IMR-90 (cell line): ENCODE measurements at regions not wholly inside any gene's neighbourhood (a gene's known extent, or its start where the extent isn't known, plus 50 kb on each side); places are given as distances from the start of the nearest gene placed in this dataset.

Source experiments
- ATAC-seq: fragments of 200-7000 bp; cut with Tn5 transposase; 2 replicates; pipeline ENCODE4 v1.9.1; 2020; ENCODE audit warnings: low read depth, mild to moderate bottlenecking, moderate library complexity
- BruUV-seq: library from RNA; stranded (reverse); fragments of 400-500 nt; replicated peaks from 2 replicates; lab custom pipeline; 2021; lab: Mats Ljungman, UMichigan
- CTCF ChIA-PET: fragments of 300-600 bp; formaldehyde crosslinking; extraction: SDS; loops from one replicate; lab custom pipeline; 2021; ENCODE audit warnings: antibody characterized with exemption; lab: Yijun Ruan, JAX
- POLR2A ChIA-PET: fragments of 300-600 bp; sonication (Branson Sonifier 250); formaldehyde crosslinking; loops from one replicate; lab custom pipeline; 2022; ENCODE audit warnings: antibody characterized with exemption; ENCODE audit not compliant: unreplicated experiment; lab: Charles Lee
- DNase-seq: peaks from one replicate; pipeline ENCODE4 v3.0.0; 2013
- H2AFZ ChIP-seq: replicated peaks from 2 replicates; pipeline ENCODE3; 2013; ENCODE audit warnings: low read length, mild to moderate bottlenecking; ENCODE audit not compliant: poor library complexity
- H2AK5ac ChIP-seq: 2 replicates; pipeline ENCODE4 v1.6.1; 2013; ENCODE audit warnings: low read depth, low read length, inconsistent platforms
- H2AK9ac ChIP-seq: replicated peaks from 2 replicates; pipeline ENCODE3; 2013; ENCODE audit warnings: mild to moderate bottlenecking, low read depth, low read length, moderate library complexity; ENCODE audit not compliant: poor library complexity
- H2BK120ac ChIP-seq: 2 replicates; pipeline ENCODE4 v1.6.1; 2013; ENCODE audit warnings: low read depth, low read length, inconsistent platforms
- H2BK15ac ChIP-seq: 3 replicates; pipeline ENCODE4 v1.6.1; 2013; ENCODE audit warnings: low read depth, low read length, inconsistent platforms
- H2BK20ac ChIP-seq: 2 replicates; pipeline ENCODE4 v1.6.1; 2013; ENCODE audit warnings: low read depth, mild to moderate bottlenecking, inconsistent platforms, low read length, moderate library complexity
- H2BK5ac ChIP-seq: 2 replicates; pipeline ENCODE4 v1.6.1; 2013; ENCODE audit warnings: mild to moderate bottlenecking, low read depth, low read length, inconsistent platforms; ENCODE audit not compliant: poor library complexity, severe bottlenecking
- H3K14ac ChIP-seq: replicated peaks from 2 replicates; pipeline ENCODE4 v1.6.1; 2013; ENCODE audit warnings: low read depth, low read length, inconsistent platforms
- H3K18ac ChIP-seq: 2 replicates; pipeline ENCODE4 v1.6.1; 2013; ENCODE audit warnings: low read depth, low read length, control low read depth
- H3K23ac ChIP-seq: 2 replicates; pipeline ENCODE4 v1.6.1; 2013; ENCODE audit warnings: low read depth, low read length, inconsistent platforms
- H3K27ac ChIP-seq: 2 replicates; pipeline ENCODE4 v1.5.1; 2013; ENCODE audit warnings: mild to moderate bottlenecking, control low read depth, low read length; ENCODE audit not compliant: insufficient read depth
- H3K27me3 ChIP-seq: 2 replicates; pipeline ENCODE4 v1.6.1; 2013; ENCODE audit warnings: low read length; ENCODE audit not compliant: control insufficient read depth, insufficient read depth
- H3K36me3 ChIP-seq: 2 replicates; pipeline ENCODE4 v1.6.1; 2013; ENCODE audit warnings: low read length, mixed read lengths; ENCODE audit not compliant: control insufficient read depth, insufficient read depth
- H3K4ac ChIP-seq: 2 replicates; pipeline ENCODE4 v1.6.1; 2013; ENCODE audit warnings: low read depth, low read length, inconsistent platforms
- H3K4me1 ChIP-seq: 2 replicates; pipeline ENCODE4 v1.6.1; 2013; ENCODE audit warnings: low read length, mixed read lengths; ENCODE audit not compliant: control insufficient read depth, insufficient read depth
- H3K4me2 ChIP-seq: 2 replicates; pipeline ENCODE4 v1.6.1; 2013; ENCODE audit warnings: low read depth, mild to moderate bottlenecking, control low read depth, low read length, moderate library complexity
- H3K4me3 ChIP-seq: 2 replicates; pipeline ENCODE4 v1.5.1; 2013; ENCODE audit warnings: low read depth, mild to moderate bottlenecking, control low read depth, low read length, moderate library complexity; ENCODE audit not compliant: insufficient read depth
- H3K56ac ChIP-seq: 2 replicates; pipeline ENCODE4 v1.6.1; 2013; ENCODE audit warnings: low read length, inconsistent platforms; ENCODE audit not compliant: insufficient read depth; ENCODE audit errors: extremely low read depth
- H3K79me1 ChIP-seq, 2 experiments: 2 replicates each; pipeline ENCODE4 v1.6.1; 2013; ENCODE audit warnings: low read length in 2 of 2, inconsistent platforms in 1 of 2, low read depth in 1 of 2
- H3K9ac ChIP-seq: 2 replicates; pipeline ENCODE4 v1.6.1; 2013; ENCODE audit warnings: low read depth, low read length, control low read depth
- H3K9me1 ChIP-seq: 2 replicates; pipeline ENCODE4 v1.6.1; 2013; ENCODE audit warnings: low read length, inconsistent platforms; ENCODE audit not compliant: insufficient read depth
- H3K9me3 ChIP-seq: 2 replicates; pipeline ENCODE4 v1.6.1; 2013; ENCODE audit warnings: low read length; ENCODE audit not compliant: control insufficient read depth, insufficient read depth
- H4K20me1 ChIP-seq: 2 replicates; pipeline ENCODE4 v1.6.1; 2013; ENCODE audit warnings: low read length, inconsistent platforms; ENCODE audit not compliant: insufficient read depth
- H4K5ac ChIP-seq: 2 replicates; pipeline ENCODE4 v1.6.1; 2013; ENCODE audit warnings: mild to moderate bottlenecking, low read depth, low read length, control low read depth
- H4K8ac ChIP-seq, 2 experiments: 2 replicates each; pipeline ENCODE4 v1.6.1; 2013; ENCODE audit warnings: low read depth in 2 of 2, low read length in 2 of 2, control low read depth in 1 of 2, inconsistent platforms in 1 of 2
- H4K91ac ChIP-seq: 2 replicates; pipeline ENCODE4 v1.6.1; 2013; ENCODE audit warnings: low read depth, low read length, inconsistent platforms; ENCODE audit not compliant: insufficient read depth
- BHLHE40 ChIP-seq: fragments of 150-350 bp; IDR thresholded peaks from 2 replicates; pipeline ENCODE4 v1.6.1; 2016; ENCODE audit warnings: mild to moderate bottlenecking, low read depth, low read length
- CEBPB ChIP-seq: IDR thresholded peaks from 2 replicates; pipeline ENCODE4 v1.6.1; 2012; ENCODE audit warnings: low read depth, low read length, improper control_type of control experiment
- CHD1 ChIP-seq: IDR thresholded peaks from 2 replicates; pipeline ENCODE4 v1.6.1; 2012; ENCODE audit warnings: low read depth, low read length, improper control_type of control experiment
- FOS ChIP-seq: fragments of 150-350 bp; IDR thresholded peaks from 2 replicates; pipeline ENCODE4 v1.6.1; 2016; ENCODE audit warnings: low read depth, low read length
- MAFK ChIP-seq: IDR thresholded peaks from 2 replicates; pipeline ENCODE4 v1.6.1; 2012; ENCODE audit warnings: low read depth, low read length, improper control_type of control experiment
- MAZ ChIP-seq: IDR thresholded peaks from 2 replicates; pipeline ENCODE4 v1.6.1; 2012; ENCODE audit warnings: low read depth, mild to moderate bottlenecking, low read length, improper control_type of control experiment, moderate library complexity, borderline replicate concordance
- MXI1 ChIP-seq: IDR thresholded peaks from 2 replicates; pipeline ENCODE4 v1.6.1; 2012; ENCODE audit warnings: low read depth, mild to moderate bottlenecking, low read length, moderate library complexity, borderline replicate concordance
- NFE2L2 ChIP-seq: fragments of 150-350 bp; IDR thresholded peaks from 2 replicates; pipeline ENCODE4 v1.6.1; 2016; ENCODE audit warnings: low read depth, mild to moderate bottlenecking, low read length
- POLR2A ChIP-seq: IDR thresholded peaks from 2 replicates; pipeline ENCODE4 v1.6.1; 2012; ENCODE audit warnings: mild to moderate bottlenecking, low read depth, low read length
- RAD21 ChIP-seq: IDR thresholded peaks from 2 replicates; pipeline ENCODE4 v1.6.1; 2012; ENCODE audit warnings: low read length, improper control_type of control experiment
- RCOR1 ChIP-seq: IDR thresholded peaks from 2 replicates; pipeline ENCODE4 v1.6.1; 2012; ENCODE audit warnings: mild to moderate bottlenecking, low read length, improper control_type of control experiment; ENCODE audit not compliant: insufficient replicate concordance
- RFX5 ChIP-seq: IDR thresholded peaks from 2 replicates; pipeline ENCODE4 v1.8.0; 2012; ENCODE audit warnings: low read depth, mild to moderate bottlenecking, low read length, moderate library complexity
- SMC3 ChIP-seq: fragments of 150-350 bp; IDR thresholded peaks from 2 replicates; pipeline ENCODE4 v1.6.1; 2016; ENCODE audit warnings: low read depth, mild to moderate bottlenecking, antibody characterized with exemption, low read length, moderate library complexity
- dilution Hi-C: fragments of 300-500 bp; cut with HindIII; formaldehyde crosslinking; loops from one replicate; pipeline ENCODE4 v1.14.3; 2018; ENCODE audit warnings: low sequenced_read_pairs; ENCODE audit not compliant: unreplicated experiment
- in situ Hi-C: fragments of 300-500 bp; cut with MboI; formaldehyde crosslinking; loops from 3 replicates; pipeline ENCODE4 v1.14.3; 2019; ENCODE audit warnings: low sequenced_read_pairs, inconsistent platforms, mixed read lengths
- intact Hi-C: fragments of 100-400 bp; cut with micrococcal nuclease; formaldehyde crosslinking; loops from 2 replicates; pipeline ENCODE4 v1.10.0; 2022
- TF ChIP-seq, protein P1 (sequence below): fragments of 150-350 bp; IDR thresholded peaks from 2 replicates; pipeline ENCODE4 v1.6.1; 2017; ENCODE audit warnings: mild to moderate bottlenecking, antibody characterized with exemption, low read length, low read depth
- TF ChIP-seq, protein P2 (sequence below): fragments of 150-350 bp; IDR thresholded peaks from 2 replicates; pipeline ENCODE4 v1.6.1; 2016; ENCODE audit warnings: low read depth, mild to moderate bottlenecking, low read length, moderate library complexity, borderline replicate concordance
- TF ChIP-seq, protein P3 (sequence below): conservative IDR thresholded peaks from 2 replicates; pipeline ENCODE4 v1.5.1; 2012; ENCODE audit warnings: mild to moderate bottlenecking, low read depth, low read length, improper control_type of control experiment

DNA sequence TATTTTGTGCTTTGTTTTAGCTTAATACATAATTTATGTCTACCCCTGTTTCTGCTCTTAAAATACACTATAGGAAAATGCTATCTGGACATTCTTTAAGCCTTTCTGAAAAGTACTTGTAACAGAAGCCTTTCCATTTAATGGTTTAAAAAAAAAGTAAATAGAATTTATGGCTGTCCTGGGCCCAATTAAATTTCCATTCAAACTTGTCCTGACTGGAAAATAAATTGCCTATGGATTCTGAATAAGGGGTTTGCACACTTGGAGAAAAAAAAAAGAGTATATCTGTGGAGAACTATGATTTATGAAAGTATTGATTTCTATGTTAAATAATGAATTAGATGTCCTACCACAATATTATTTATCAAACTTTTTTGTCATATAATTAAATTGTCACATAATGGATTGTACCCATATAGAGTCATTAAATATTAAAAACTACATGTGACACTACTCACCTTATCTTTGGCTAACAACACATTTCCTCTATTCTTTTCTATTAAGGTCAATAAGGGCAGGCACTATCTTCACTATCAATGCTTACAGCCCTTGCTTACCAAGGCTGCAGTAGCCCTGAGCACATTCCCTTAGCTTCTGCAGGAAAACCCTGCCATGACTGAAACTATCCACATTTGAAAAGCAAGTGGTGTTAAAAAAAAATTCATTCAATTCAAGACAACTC is 396.1 kb upstream of the ROBO2 start:
- Histone ChIP-seq H2BK5ac (no peak overlapping the region), H2BK20ac (no peak overlapping the region), H4K8ac (no peak overlapping the region), H2BK120ac (no peak overlapping the region), H3K18ac (no peak overlapping the region), H4K20me1 (no peaks in the 10 kb centered on the region), H3K9ac (no peak overlapping the region), H3K36me3 (no peaks in the 10 kb centered on the region), H3K4me3 (no peak overlapping the region), H2AFZ (no peak overlapping the region), H2BK15ac (no peak overlapping the region), H3K4ac (no peak overlapping the region), H3K56ac (no peak overlapping the region), H3K27ac (no peak overlapping the region), H4K91ac (no peak overlapping the region), H3K27me3 (no peaks in the 10 kb centered on the region), H2AK5ac (no peak overlapping the region), H3K14ac (no peak overlapping the region), H3K23ac (no peak overlapping the region), H3K4me1 (no peaks in the 10 kb centered on the region), H3K9me1 (no peaks in the 10 kb centered on the region), H4K5ac (no peak overlapping the region), H3K79me1 (no peaks in the 10 kb centered on the region), H3K4me2 (no peak overlapping the region), H3K9me3 (no peaks in the 10 kb centered on the region), H2AK9ac (no peak overlapping the region)
- dilution Hi-C loops (no loop called here), intact Hi-C loops (no loop called here), in situ Hi-C loops (no loop called here)
- DNase-seq (no peak), ATAC-seq (no peak)
- POLR2A ChIA-PET = no interaction called here
- no peak for TF ChIP-seq RAD21
- TF ChIP-seq CHD1 = no peak
- TF ChIP-seq, protein P1, sequence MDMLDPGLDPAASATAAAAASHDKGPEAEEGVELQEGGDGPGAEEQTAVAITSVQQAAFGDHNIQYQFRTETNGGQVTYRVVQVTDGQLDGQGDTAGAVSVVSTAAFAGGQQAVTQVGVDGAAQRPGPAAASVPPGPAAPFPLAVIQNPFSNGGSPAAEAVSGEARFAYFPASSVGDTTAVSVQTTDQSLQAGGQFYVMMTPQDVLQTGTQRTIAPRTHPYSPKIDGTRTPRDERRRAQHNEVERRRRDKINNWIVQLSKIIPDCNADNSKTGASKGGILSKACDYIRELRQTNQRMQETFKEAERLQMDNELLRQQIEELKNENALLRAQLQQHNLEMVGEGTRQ = no peak
- TF ChIP-seq, protein P2, sequence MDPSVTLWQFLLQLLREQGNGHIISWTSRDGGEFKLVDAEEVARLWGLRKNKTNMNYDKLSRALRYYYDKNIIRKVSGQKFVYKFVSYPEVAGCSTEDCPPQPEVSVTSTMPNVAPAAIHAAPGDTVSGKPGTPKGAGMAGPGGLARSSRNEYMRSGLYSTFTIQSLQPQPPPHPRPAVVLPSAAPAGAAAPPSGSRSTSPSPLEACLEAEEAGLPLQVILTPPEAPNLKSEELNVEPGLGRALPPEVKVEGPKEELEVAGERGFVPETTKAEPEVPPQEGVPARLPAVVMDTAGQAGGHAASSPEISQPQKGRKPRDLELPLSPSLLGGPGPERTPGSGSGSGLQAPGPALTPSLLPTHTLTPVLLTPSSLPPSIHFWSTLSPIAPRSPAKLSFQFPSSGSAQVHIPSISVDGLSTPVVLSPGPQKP = no peak
- TF ChIP-seq, protein P3, sequence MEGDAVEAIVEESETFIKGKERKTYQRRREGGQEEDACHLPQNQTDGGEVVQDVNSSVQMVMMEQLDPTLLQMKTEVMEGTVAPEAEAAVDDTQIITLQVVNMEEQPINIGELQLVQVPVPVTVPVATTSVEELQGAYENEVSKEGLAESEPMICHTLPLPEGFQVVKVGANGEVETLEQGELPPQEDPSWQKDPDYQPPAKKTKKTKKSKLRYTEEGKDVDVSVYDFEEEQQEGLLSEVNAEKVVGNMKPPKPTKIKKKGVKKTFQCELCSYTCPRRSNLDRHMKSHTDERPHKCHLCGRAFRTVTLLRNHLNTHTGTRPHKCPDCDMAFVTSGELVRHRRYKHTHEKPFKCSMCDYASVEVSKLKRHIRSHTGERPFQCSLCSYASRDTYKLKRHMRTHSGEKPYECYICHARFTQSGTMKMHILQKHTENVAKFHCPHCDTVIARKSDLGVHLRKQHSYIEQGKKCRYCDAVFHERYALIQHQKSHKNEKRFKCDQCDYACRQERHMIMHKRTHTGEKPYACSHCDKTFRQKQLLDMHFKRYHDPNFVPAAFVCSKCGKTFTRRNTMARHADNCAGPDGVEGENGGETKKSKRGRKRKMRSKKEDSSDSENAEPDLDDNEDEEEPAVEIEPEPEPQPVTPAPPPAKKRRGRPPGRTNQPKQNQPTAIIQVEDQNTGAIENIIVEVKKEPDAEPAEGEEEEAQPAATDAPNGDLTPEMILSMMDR = no peak
- TF ChIP-seq MXI1 = no peak
- TF ChIP-seq BHLHE40 = no peak
- no peak for TF ChIP-seq SMC3
- TF ChIP-seq NFE2L2 = no peak
- no peak for TF ChIP-seq POLR2A
- no peak for TF ChIP-seq RCOR1
- no peak for TF ChIP-seq RFX5
- no peak for TF ChIP-seq MAFK
- TF ChIP-seq CEBPB = no peak
- TF ChIP-seq MAZ = no peak
- no peak for TF ChIP-seq FOS
- CTCF ChIA-PET = no interaction called here
- BruUV-seq = no TSS peak
